Stimulated activated naive CD8-positive, alpha-beta T cell treated with anti-CD3 and anti-CD28 coated beads, Interleukin-15, amount 100 ng/mL, for 72 hours (primary cell): ENCODE measurements at regions not wholly inside any gene's neighbourhood (a gene's known extent, or its start where the extent isn't known, plus 50 kb on each side); places are given as distances from the start of the nearest gene placed in this dataset.
"Not testable (repeated sequence)": the region's sequence is repeated elsewhere in the genome, so short reads cannot be mapped to it uniquely, and the experiment has no call there.

Experiments used
- ATAC-seq: fragments of 150-1000 bp; cut with Tn5 transposase; 2 replicates; pipeline ENCODE4 v1.10.0; 2021; ENCODE audit warnings: mild to moderate bottlenecking, moderate library complexity
- DNase-seq, 2 donors: peaks; one replicate each; pipeline ENCODE4 v3.0.0; 2021 to 2022
- H3K27ac Mint-ChIP-seq, 2 donors: one replicate each; pipeline ENCODE4 v1.8.0; 2022; ENCODE audit warnings: mild to moderate bottlenecking in 2 of 2, mixed read lengths in 2 of 2, moderate library complexity in 2 of 2
- H3K27me3 Mint-ChIP-seq: one replicate; pipeline ENCODE4 v1.8.0; 2022; ENCODE audit warnings: mixed read lengths
- H3K4me1 Mint-ChIP-seq: one replicate; pipeline ENCODE4 v1.8.0; 2022; ENCODE audit warnings: mild to moderate bottlenecking, mixed read lengths
- H3K4me3 Mint-ChIP-seq, 2 donors: one replicate each; pipeline ENCODE4 v1.8.0; 2022; ENCODE audit warnings: mild to moderate bottlenecking in 2 of 2, mixed read lengths in 2 of 2, moderate library complexity in 1 of 2
- H3K9me3 Mint-ChIP-seq, 2 donors: one replicate each; pipeline ENCODE4 v1.8.0; 2022; ENCODE audit warnings: mixed read lengths in 2 of 2

- H3K4me3 Mint-ChIP-seq = no peak overlapping the region
- ATAC-seq = no peak
- peaks cover 0 to 12% of the 10 kb centered on the region in 2 donors for H3K9me3 Mint-ChIP-seq
- H3K27me3 Mint-ChIP-seq = peaks cover 22% of the 10 kb centered on the region
- no peak for DNase-seq
- no peak overlapping the region for H3K27ac Mint-ChIP-seq
- H3K4me1 Mint-ChIP-seq = peaks cover 15% of the 10 kb centered on the region
These were observed 274.9 kb downstream of the KCNRG start for GRCh38 chr13:50290186-50290585.

- Mint-ChIP-seq H3K4me1 (peaks cover 12% of the 10 kb centered on the region), H3K4me3 (no peak overlapping the region), H3K9me3 (peaks cover 0 to 12% of the 10 kb centered on the region in 2 donors), H3K27me3 (peaks cover 22% of the 10 kb centered on the region), H3K27ac (no peak overlapping the region)
- no peak for DNase-seq
- no peak for ATAC-seq
These were observed 276.4 kb downstream of the KCNRG start for GRCh38 chr13:50291611-50292010.

GRCh38 chr13:50292081-50292480 lies 276.8 kb downstream of the KCNRG start:
- ATAC-seq = no peak
- no peak overlapping the region for H3K4me3 Mint-ChIP-seq

GRCh38 chr13:50294425-50294824 lies 279.2 kb downstream of the KCNRG start:
- not testable (repeated sequence) for ATAC-seq, DNase-seq, H3K4me3 Mint-ChIP-seq, H3K27ac Mint-ChIP-seq, H3K9me3 Mint-ChIP-seq
- Mint-ChIP-seq H3K27me3 (peaks cover 36% of the 10 kb centered on the region), H3K4me1 (peaks cover 12% of the 10 kb centered on the region)

More at GRCh38 chr13:50292081-50292480, 276.8 kb downstream of the KCNRG start:
- H3K4me1 Mint-ChIP-seq = peaks cover 12% of the 10 kb centered on the region
- peaks cover 2 to 12% of the 10 kb centered on the region in 2 donors for H3K9me3 Mint-ChIP-seq
- no peak for DNase-seq
- H3K27me3 Mint-ChIP-seq = peaks cover 22% of the 10 kb centered on the region
- no peak overlapping the region for H3K27ac Mint-ChIP-seq

GRCh38 chr13:50299546-50300249 lies 284.5 kb downstream of the KCNRG start:
- H3K27ac Mint-ChIP-seq = no peak overlapping the region
- DNase-seq (no peak), ATAC-seq (no peak)
- H3K4me3 Mint-ChIP-seq = no peak overlapping the region
- H3K9me3 Mint-ChIP-seq = peaks cover 0 to 9% of the 10 kb centered on the region in 2 donors
- H3K27me3 Mint-ChIP-seq = peaks cover 35% of the 10 kb centered on the region
- no peaks in the 10 kb centered on the region for H3K4me1 Mint-ChIP-seq

GRCh38 chr13:50303963-50304721 lies 288.9 kb downstream of the KCNRG start:
- no peaks in the 10 kb centered on the region for H3K4me1 Mint-ChIP-seq
- no peaks in the 10 kb centered on the region for H3K9me3 Mint-ChIP-seq
- no peak for DNase-seq
- no peak overlapping the region for H3K4me3 Mint-ChIP-seq
- no peak overlapping the region for H3K27ac Mint-ChIP-seq
- H3K27me3 Mint-ChIP-seq = peaks cover 23% of the 10 kb centered on the region
- ATAC-seq = no peak

- Mint-ChIP-seq H3K9me3 (no peaks in the 10 kb centered on the region), H3K27ac (no peak overlapping the region), H3K27me3 (peaks cover 15% of the 10 kb centered on the region), H3K4me1 (peaks cover 13% of the 10 kb centered on the region), H3K4me3 (no peak overlapping the region)
- no peak for DNase-seq
- no peak for ATAC-seq
These were observed 290.9 kb downstream of the KCNRG start for GRCh38 chr13:50306156-50306555.

GRCh38 chr13:50309318-50309717 lies 294.1 kb downstream of the KCNRG start:
- no peak overlapping the region for H3K4me3 Mint-ChIP-seq
- ATAC-seq = no peak
- no peaks in the 10 kb centered on the region for H3K9me3 Mint-ChIP-seq
- H3K4me1 Mint-ChIP-seq = peaks cover 13% of the 10 kb centered on the region
- H3K27me3 Mint-ChIP-seq = peaks cover 15% of the 10 kb centered on the region
- no peak for DNase-seq
- H3K27ac Mint-ChIP-seq = no peak overlapping the region

- ATAC-seq (no peak), DNase-seq (no peak)
- H3K27ac Mint-ChIP-seq = no peak overlapping the region
- H3K27me3 Mint-ChIP-seq = peaks cover 15% of the 10 kb centered on the region
- H3K4me1 Mint-ChIP-seq = peaks cover 13% of the 10 kb centered on the region
- no peak overlapping the region for H3K4me3 Mint-ChIP-seq
- H3K9me3 Mint-ChIP-seq = no peaks in the 10 kb centered on the region
These were observed 294.8 kb downstream of the KCNRG start for GRCh38 chr13:50309882-50310594.

GRCh38 chr13:50310734-50311133 lies 295.5 kb downstream of the KCNRG start:
- Mint-ChIP-seq H3K4me1 (peaks cover 13% of the 10 kb centered on the region), H3K9me3 (no peaks in the 10 kb centered on the region), H3K27ac (no peak overlapping the region), H3K4me3 (no peak overlapping the region), H3K27me3 (peaks cover 15% of the 10 kb centered on the region)
- ATAC-seq = no peak
- DNase-seq = no peak

- peaks cover 14% of the 10 kb centered on the region for H3K4me1 Mint-ChIP-seq
- H3K4me3 Mint-ChIP-seq = no peak overlapping the region
- ATAC-seq (no peak), DNase-seq (no peak)
- H3K27ac Mint-ChIP-seq = no peak overlapping the region
- H3K27me3 Mint-ChIP-seq = no peaks in the 10 kb centered on the region
- no peaks in the 10 kb centered on the region for H3K9me3 Mint-ChIP-seq
These were observed 303.6 kb downstream of the KCNRG start for GRCh38 chr13:50318887-50319286.

GRCh38 chr13:50319635-50320255 lies 304.5 kb downstream of the KCNRG start:
- Mint-ChIP-seq H3K27ac (no peak overlapping the region), H3K4me1 (peaks cover 14% of the 10 kb centered on the region), H3K4me3 (no peak overlapping the region), H3K9me3 (peaks cover 0 to 5% of the 10 kb centered on the region in 2 donors), H3K27me3 (no peaks in the 10 kb centered on the region)
- DNase-seq = no peak
- ATAC-seq = peak; percentile 35

GRCh38 chr13:50320271-50320862 lies 305.1 kb downstream of the KCNRG start:
- Mint-ChIP-seq H3K27me3 (no peaks in the 10 kb centered on the region), H3K4me3 (no peak overlapping the region), H3K4me1 (peaks cover 14% of the 10 kb centered on the region), H3K9me3 (peaks cover 0 to 5% of the 10 kb centered on the region in 2 donors), H3K27ac (no peak overlapping the region)
- ATAC-seq (no peak), DNase-seq (no peak)

GRCh38 chr13:50322006-50322405 lies 306.8 kb downstream of the KCNRG start:
- DNase-seq (no peak), ATAC-seq (no peak)
- H3K4me3 Mint-ChIP-seq = no peak overlapping the region
- H3K27ac Mint-ChIP-seq = no peak overlapping the region
- peaks cover 14% of the 10 kb centered on the region for H3K4me1 Mint-ChIP-seq
- no peaks in the 10 kb centered on the region for H3K27me3 Mint-ChIP-seq
- H3K9me3 Mint-ChIP-seq = peaks cover 0 to 5% of the 10 kb centered on the region in 2 donors

- ATAC-seq = no peak
- DNase-seq = no peak
- Mint-ChIP-seq H3K4me1 (peaks cover 14% of the 10 kb centered on the region), H3K27me3 (no peaks in the 10 kb centered on the region), H3K9me3 (peaks cover 0 to 5% of the 10 kb centered on the region in 2 donors), H3K27ac (no peak overlapping the region), H3K4me3 (no peak overlapping the region)
These were observed 308.3 kb downstream of the KCNRG start for GRCh38 chr13:50323440-50324065.
